Astrocyte (in vitro differentiated cells and primary cell): ENCODE measurements at regions not wholly inside any gene's neighbourhood (a gene's known extent, or its start where the extent isn't known, plus 50 kb on each side); places are given as distances from the start of the nearest gene placed in this dataset.
A peak's percentile ranks its signal among the peaks of the same experiment; 100 is the strongest.

Experiments
- DNase-seq: peaks from one replicate; pipeline ENCODE4 v3.0.0-alpha.2; 2010; ENCODE audit warnings: low read depth
- FAIRE-seq: peaks from 2 replicates; lab custom pipeline; 2011; peaks lifted over from hg19 to GRCh38; lab: Jason Lieb, UNC
- H2AFZ ChIP-seq: 2 replicates; pipeline ENCODE4 v1.6.0; 2012; ENCODE audit warnings: low read depth, low read length, inconsistent platforms
- H3K27ac ChIP-seq: 2 replicates; pipeline ENCODE4 v1.5.1; 2011; ENCODE audit warnings: low read depth, low read length, inconsistent platforms
- H3K27me3 ChIP-seq: 2 replicates; pipeline ENCODE4 v1.6.0; 2011; ENCODE audit warnings: low read length, inconsistent platforms; ENCODE audit not compliant: insufficient read depth
- H3K36me3 ChIP-seq: 2 replicates; pipeline ENCODE4 v1.5.1; 2011; ENCODE audit warnings: low read length, inconsistent platforms; ENCODE audit not compliant: insufficient read depth
- H3K4me1 ChIP-seq: 2 replicates; pipeline ENCODE4 v1.5.1; 2011; ENCODE audit warnings: low read length, inconsistent platforms; ENCODE audit not compliant: insufficient read depth
- H3K4me2 ChIP-seq: 2 replicates; pipeline ENCODE4 v1.6.0; 2012; ENCODE audit warnings: low read length, inconsistent platforms
- H3K4me3 ChIP-seq: 2 replicates; pipeline ENCODE4 v1.5.1; 2011; ENCODE audit warnings: low read depth, mild to moderate bottlenecking, low read length, inconsistent platforms; ENCODE audit not compliant: insufficient read depth
- H3K79me2 ChIP-seq: 2 replicates; pipeline ENCODE4 v1.6.0; 2012; ENCODE audit warnings: mild to moderate bottlenecking, low read length, inconsistent platforms; ENCODE audit not compliant: insufficient read depth
- H3K9ac ChIP-seq: 2 replicates; pipeline ENCODE4 v1.6.0; 2012; ENCODE audit warnings: mild to moderate bottlenecking, low read length, inconsistent platforms
- H3K9me3 ChIP-seq: 2 replicates; pipeline ENCODE4 v1.5.1; 2012; ENCODE audit warnings: low read depth, mild to moderate bottlenecking, low read length, inconsistent platforms; ENCODE audit not compliant: insufficient read depth
- H4K20me1 ChIP-seq: 2 replicates; pipeline ENCODE4 v1.6.0; 2012; ENCODE audit warnings: low read length, inconsistent platforms; ENCODE audit not compliant: insufficient read depth
- H3K27ac Mint-ChIP-seq: one replicate; pipeline ENCODE4 v1.8.0; 2021; ENCODE audit warnings: mild to moderate bottlenecking, mixed read lengths; ENCODE audit not compliant: unreplicated experiment
- H3K27me3 Mint-ChIP-seq: one replicate; pipeline ENCODE4 v1.8.0; 2021; ENCODE audit warnings: low read depth, mixed read lengths; ENCODE audit not compliant: unreplicated experiment
- H3K36me3 Mint-ChIP-seq: one replicate; pipeline ENCODE4 v1.8.0; 2021; ENCODE audit warnings: low read depth, mixed read lengths; ENCODE audit not compliant: unreplicated experiment
- H3K4me1 Mint-ChIP-seq: one replicate; pipeline ENCODE4 v1.8.0; 2021; ENCODE audit warnings: low read depth, mixed read lengths; ENCODE audit not compliant: unreplicated experiment
- H3K4me3 Mint-ChIP-seq: one replicate; pipeline ENCODE4 v1.8.0; 2021; ENCODE audit warnings: mild to moderate bottlenecking, moderate library complexity, mixed read lengths; ENCODE audit not compliant: unreplicated experiment
- H3K9me3 Mint-ChIP-seq: one replicate; pipeline ENCODE4 v1.8.0; 2021; ENCODE audit warnings: mild to moderate bottlenecking, mixed read lengths; ENCODE audit not compliant: unreplicated experiment
- CTCF ChIP-seq: IDR thresholded peaks from 2 replicates; pipeline ENCODE4 v1.5.1; 2011; ENCODE audit warnings: low read depth, mild to moderate bottlenecking, inconsistent platforms, low read length, moderate library complexity; ENCODE audit not compliant: insufficient read depth
- EZH2 ChIP-seq: IDR thresholded peaks from 2 replicates; pipeline ENCODE4 v1.6.1; 2012; ENCODE audit warnings: mild to moderate bottlenecking, low read length, inconsistent platforms; ENCODE audit not compliant: insufficient read depth

DNA sequence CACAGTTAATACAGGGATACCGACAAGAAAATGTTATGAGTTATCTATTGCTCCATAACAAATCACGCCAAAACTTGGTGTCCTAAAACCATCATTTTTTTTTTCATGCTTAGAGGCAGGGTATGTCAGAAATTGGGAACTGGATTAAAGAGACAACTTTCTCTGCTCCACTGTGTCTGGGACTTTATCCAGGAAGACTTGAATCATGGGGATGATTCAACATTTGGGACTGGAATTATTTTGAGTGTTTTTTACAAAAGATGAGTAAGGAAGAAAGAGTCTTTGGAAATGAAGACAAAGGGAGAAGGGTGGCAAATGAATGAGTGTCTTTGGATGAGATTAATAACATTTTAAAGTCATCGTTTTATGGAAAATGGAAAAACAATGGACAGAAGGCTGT, 1883.7 kb upstream of the C9orf72 start:
- TF ChIP-seq EZH2 (no peak), CTCF (no peak)
- Histone ChIP-seq H3K4me3 (no peak overlapping the region), H4K20me1 (no peaks in the 10 kb centered on the region), H3K4me1 (no peaks in the 10 kb centered on the region), H3K27ac (peak overlapping the region; percentile 63), H3K36me3 (no peaks in the 10 kb centered on the region), H3K9me3 (no peaks in the 10 kb centered on the region), H3K79me2 (no peaks in the 10 kb centered on the region), H3K4me2 (peak overlapping the region; percentile 60), H3K9ac (no peak overlapping the region), H3K27me3 (no peaks in the 10 kb centered on the region), H2AFZ (peak overlapping the region; percentile 28)
- no peaks in the 10 kb centered on the region for H3K27me3 Mint-ChIP-seq
- DNase-seq (peak; percentile 42), FAIRE-seq (no peak)
- peak overlapping the region; percentile 16 for H3K27ac Mint-ChIP-seq
- peaks cover 3% of the 10 kb centered on the region for H3K9me3 Mint-ChIP-seq
- H3K4me3 Mint-ChIP-seq = no peak overlapping the region
- peaks cover 9% of the 10 kb centered on the region for H3K4me1 Mint-ChIP-seq
- H3K36me3 Mint-ChIP-seq = no peaks in the 10 kb centered on the region

- no peaks in the 10 kb centered on the region for H3K27me3 ChIP-seq
- H3K4me1 Mint-ChIP-seq = no peaks in the 10 kb centered on the region
- H3K79me2 ChIP-seq = no peaks in the 10 kb centered on the region
- H2AFZ ChIP-seq = no peak overlapping the region
- no peaks in the 10 kb centered on the region for H3K4me1 ChIP-seq
- H3K27ac ChIP-seq = no peak overlapping the region
- DNase-seq (no peak), FAIRE-seq (no peak)
- peaks cover 4% of the 10 kb centered on the region for H3K9me3 Mint-ChIP-seq
- no peaks in the 10 kb centered on the region for H3K27me3 Mint-ChIP-seq
- no peak overlapping the region for H3K4me3 ChIP-seq
- TF ChIP-seq CTCF = no peak
- no peak for TF ChIP-seq EZH2
- H3K9ac ChIP-seq = no peak overlapping the region
- no peaks in the 10 kb centered on the region for H3K36me3 ChIP-seq
- H4K20me1 ChIP-seq = no peaks in the 10 kb centered on the region
- no peaks in the 10 kb centered on the region for H3K36me3 Mint-ChIP-seq
- peaks cover 3% of the 10 kb centered on the region for H3K9me3 ChIP-seq
- H3K27ac Mint-ChIP-seq = no peak overlapping the region
- H3K4me2 ChIP-seq = no peak overlapping the region
- no peak overlapping the region for H3K4me3 Mint-ChIP-seq
These were observed 1902.2 kb upstream of the C9orf72 start for GRCh38 chr9:29475471-29475870.

- no peak overlapping the region for H3K27ac Mint-ChIP-seq
- no peaks in the 10 kb centered on the region for H3K4me1 Mint-ChIP-seq
- Histone ChIP-seq H4K20me1 (no peaks in the 10 kb centered on the region), H3K4me3 (no peak overlapping the region), H3K9ac (no peak overlapping the region), H3K36me3 (no peaks in the 10 kb centered on the region), H3K27ac (no peak overlapping the region), H3K4me1 (no peaks in the 10 kb centered on the region), H3K4me2 (no peak overlapping the region), H3K79me2 (no peaks in the 10 kb centered on the region), H3K9me3 (no peaks in the 10 kb centered on the region), H3K27me3 (no peaks in the 10 kb centered on the region), H2AFZ (no peak overlapping the region)
- FAIRE-seq (no peak), DNase-seq (no peak)
- H3K27me3 Mint-ChIP-seq = no peaks in the 10 kb centered on the region
- TF ChIP-seq CTCF (no peak), EZH2 (no peak)
- peaks cover 15% of the 10 kb centered on the region for H3K9me3 Mint-ChIP-seq
- peaks cover 2% of the 10 kb centered on the region for H3K36me3 Mint-ChIP-seq
- H3K4me3 Mint-ChIP-seq = no peak overlapping the region
These were observed 1938.4 kb upstream of the C9orf72 start for GRCh38 chr9:29511680-29512079.
